A673 (cell line): ENCODE measurements at regions not wholly inside any gene's neighbourhood (a gene's known extent, or its start where the extent isn't known, plus 50 kb on each side); places are given as distances from the start of the nearest gene placed in this dataset.
"Not testable (repeated sequence)": the region's sequence is repeated elsewhere in the genome, so short reads cannot be mapped to it uniquely, and the experiment has no call there.

Experiments used
- BruUV-seq: library from RNA; stranded (reverse); fragments of 400-500 nt; replicated peaks from 2 replicates; lab custom pipeline; 2021; lab: Mats Ljungman, UMichigan
- CTCF ChIA-PET: fragments of 300-600 bp; sonication (Branson Sonifier 250); formaldehyde crosslinking; loops from one replicate; lab custom pipeline; 2022; ENCODE audit warnings: antibody characterized with exemption; lab: Charles Lee
- POLR2A ChIA-PET: fragments of 300-600 bp; sonication (Branson Sonifier 250); formaldehyde crosslinking; loops from one replicate; lab custom pipeline; 2022; ENCODE audit warnings: antibody characterized with exemption; ENCODE audit not compliant: low non-redundant PET; lab: Charles Lee
- DNase-seq: peaks from one replicate; pipeline ENCODE4 v3.0.0-alpha.2; 2015; ENCODE audit warnings: low spot score
- H3K27ac ChIP-seq: fragments of 200-600 bp; sonication (generic); 2 replicates; pipeline ENCODE4 v1.5.1; 2016; ENCODE audit warnings: mixed run types, low read depth, mild to moderate bottlenecking, mixed read lengths, antibody characterized with exemption, low read length; ENCODE audit not compliant: poor library complexity, severe bottlenecking
- H3K27me3 ChIP-seq: fragments of 200-600 bp; sonication (generic); replicated peaks from 2 replicates; pipeline ENCODE4 v1.6.1; 2017; ENCODE audit warnings: mixed run types, low read depth, mild to moderate bottlenecking, mixed read lengths, antibody characterized with exemption, low read length; ENCODE audit not compliant: insufficient read depth, poor library complexity
- H3K36me3 ChIP-seq: fragments of 200-600 bp; sonication (generic); 2 replicates; pipeline ENCODE4 v1.6.1; 2016; ENCODE audit warnings: mixed run types, mild to moderate bottlenecking, mixed read lengths, antibody characterized with exemption, low read length; ENCODE audit not compliant: insufficient read depth, poor library complexity, severe bottlenecking
- H3K4me1 ChIP-seq: fragments of 200-600 bp; sonication (generic); 2 replicates; pipeline ENCODE4 v1.6.1; 2017; ENCODE audit warnings: mixed run types, mild to moderate bottlenecking, mixed read lengths, antibody characterized with exemption, low read length; ENCODE audit not compliant: insufficient read depth, poor library complexity, severe bottlenecking
- H3K4me3 ChIP-seq: fragments of 200-600 bp; sonication (generic); 2 replicates; pipeline ENCODE4 v1.5.1; 2016; ENCODE audit warnings: low read depth, mixed run types, mild to moderate bottlenecking, mixed read lengths, low read length; ENCODE audit not compliant: poor library complexity, severe bottlenecking
- H3K9me3 ChIP-seq: fragments of 200-600 bp; sonication (generic); 2 replicates; pipeline ENCODE4 v1.6.1; 2016; ENCODE audit warnings: mixed run types, low read depth, mild to moderate bottlenecking, mixed read lengths, antibody characterized with exemption, low read length; ENCODE audit not compliant: poor library complexity, severe bottlenecking
- EZH2 ChIP-seq: fragments of 200-600 bp; sonication (generic); IDR thresholded peaks from 2 replicates; pipeline ENCODE4 v1.6.1; 2017; ENCODE audit warnings: borderline replicate concordance, low read depth, mild to moderate bottlenecking, mixed read lengths, antibody characterized with exemption, low read length; ENCODE audit not compliant: poor library complexity, severe bottlenecking
- intact Hi-C: fragments of 100-400 bp; cut with micrococcal nuclease; formaldehyde crosslinking; loops from one replicate; pipeline ENCODE4 v1.10.0; 2022; ENCODE audit not compliant: unreplicated experiment
- TF ChIP-seq, protein P1 (sequence below): fragments of 300-800, 200-600 bp; sonication (generic); conservative IDR thresholded peaks from 2 replicates; pipeline ENCODE4 v1.5.1; 2017; ENCODE audit warnings: low read depth, mild to moderate bottlenecking, antibody characterized with exemption, low read length, moderate library complexity, mixed read lengths

DNA sequence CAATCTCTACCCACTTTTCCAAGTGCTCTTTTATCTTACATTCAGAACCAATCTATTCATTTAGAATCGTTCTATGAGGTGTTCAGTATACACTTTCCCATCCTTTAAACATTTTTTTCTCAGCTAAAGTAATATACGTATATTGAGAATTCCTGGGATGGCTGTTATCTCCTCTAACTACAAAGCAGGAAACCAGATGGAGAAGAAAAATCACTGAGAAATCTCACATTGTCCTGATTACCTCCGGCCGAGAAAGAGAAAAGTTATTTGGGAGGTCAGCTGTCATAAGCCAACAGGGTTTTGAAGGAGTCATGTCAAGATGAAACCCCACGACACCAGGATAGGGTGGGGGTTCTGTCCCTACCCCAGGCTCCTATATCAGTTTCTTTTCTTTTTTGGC lies 99.2 kb upstream of the KDM7A start:
- intact Hi-C loops, result no loop called here
- ChIA-PET POLR2A (no interaction called here), CTCF (no interaction called here)
- TF ChIP-seq EZH2, result no peak
- Histone ChIP-seq H3K27me3 (no peaks in the 10 kb centered on the region), H3K9me3 (no peaks in the 10 kb centered on the region), H3K4me1 (no peaks in the 10 kb centered on the region), H3K4me3 (no peak overlapping the region), H3K36me3 (no peaks in the 10 kb centered on the region), H3K27ac (no peak overlapping the region)
- BruUV-seq, result no TSS peak
- DNase-seq, result no peak

DNA sequence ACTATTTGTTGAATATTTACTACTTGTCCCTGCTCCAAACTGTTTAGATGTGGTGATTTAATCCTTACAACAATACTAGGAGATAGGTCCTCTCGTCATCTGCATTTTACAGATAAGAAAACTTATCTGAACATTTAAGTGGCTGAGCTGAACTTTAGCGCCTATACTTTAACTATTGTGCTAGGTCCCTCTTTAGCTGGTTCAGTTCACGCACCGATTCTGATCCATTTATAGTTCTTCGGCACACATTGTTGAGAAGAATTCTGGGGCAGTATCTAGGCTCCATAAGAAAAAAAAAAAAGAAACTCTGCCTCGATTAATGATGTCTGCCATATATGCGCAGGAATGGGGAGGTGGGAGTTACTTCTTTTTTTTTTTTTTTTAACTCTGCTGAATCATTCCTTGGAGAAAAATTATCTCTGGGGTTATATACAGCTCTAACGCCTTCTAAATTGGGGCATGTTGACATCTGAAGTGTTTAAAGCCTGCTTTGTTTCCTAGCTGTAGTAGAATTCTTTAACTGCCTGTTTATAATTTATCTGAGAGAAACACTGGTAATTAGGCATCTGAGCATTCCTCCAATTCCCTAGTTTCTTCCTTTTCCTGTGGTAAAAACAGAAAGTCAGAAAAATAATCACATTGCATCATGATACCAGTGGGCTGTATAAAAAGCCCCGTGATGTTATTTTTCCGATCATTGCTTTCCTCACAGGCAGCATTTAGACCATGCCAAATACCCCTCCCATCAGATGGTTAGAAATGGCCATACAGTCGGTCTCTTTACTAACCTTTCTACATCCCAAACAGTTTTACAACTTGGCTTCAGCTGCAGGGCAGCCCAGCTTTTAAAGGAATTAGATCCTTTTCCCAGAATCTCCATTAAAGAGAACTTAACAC lies 98.5 kb upstream of the KDM7A start:
- CTCF ChIA-PET, result no interaction called here
- intact Hi-C loops, result no loop called here

DNA sequence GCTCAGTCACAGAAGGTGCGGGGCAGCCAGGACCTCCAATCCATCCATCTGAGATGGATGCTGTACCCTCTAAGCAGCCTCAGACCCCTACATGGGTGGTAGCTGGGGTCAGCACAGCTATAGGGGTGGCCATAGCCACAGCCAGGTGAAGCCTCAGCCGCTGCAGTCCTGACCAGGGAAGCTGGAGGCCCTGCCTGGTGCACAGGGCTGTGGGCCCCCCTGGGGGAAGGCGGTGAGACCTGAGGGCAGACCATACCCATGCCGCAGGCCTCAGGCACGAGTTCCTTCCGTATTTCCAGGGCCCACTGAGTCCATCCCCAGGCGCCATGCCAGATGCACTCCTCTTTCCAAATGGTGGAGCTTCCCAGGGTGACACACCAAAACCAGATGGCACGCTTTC lies 96.6 kb upstream of the KDM7A start:
- ChIA-PET POLR2A (no interaction called here), CTCF (interaction anchor here (0.6 kb wide), 1 partner anchor 194 kb away, joined by 3 read pairs; no protein-coding TSS in a partner anchor)
- Histone ChIP-seq H3K9me3 (no peaks in the 10 kb centered on the region), H3K27me3 (no peaks in the 10 kb centered on the region), H3K36me3 (no peaks in the 10 kb centered on the region), H3K27ac (no peak overlapping the region), H3K4me3 (no peak overlapping the region), H3K4me1 (no peaks in the 10 kb centered on the region)
- no peak for DNase-seq
- no TSS peak for BruUV-seq
- TF ChIP-seq, protein P1, sequence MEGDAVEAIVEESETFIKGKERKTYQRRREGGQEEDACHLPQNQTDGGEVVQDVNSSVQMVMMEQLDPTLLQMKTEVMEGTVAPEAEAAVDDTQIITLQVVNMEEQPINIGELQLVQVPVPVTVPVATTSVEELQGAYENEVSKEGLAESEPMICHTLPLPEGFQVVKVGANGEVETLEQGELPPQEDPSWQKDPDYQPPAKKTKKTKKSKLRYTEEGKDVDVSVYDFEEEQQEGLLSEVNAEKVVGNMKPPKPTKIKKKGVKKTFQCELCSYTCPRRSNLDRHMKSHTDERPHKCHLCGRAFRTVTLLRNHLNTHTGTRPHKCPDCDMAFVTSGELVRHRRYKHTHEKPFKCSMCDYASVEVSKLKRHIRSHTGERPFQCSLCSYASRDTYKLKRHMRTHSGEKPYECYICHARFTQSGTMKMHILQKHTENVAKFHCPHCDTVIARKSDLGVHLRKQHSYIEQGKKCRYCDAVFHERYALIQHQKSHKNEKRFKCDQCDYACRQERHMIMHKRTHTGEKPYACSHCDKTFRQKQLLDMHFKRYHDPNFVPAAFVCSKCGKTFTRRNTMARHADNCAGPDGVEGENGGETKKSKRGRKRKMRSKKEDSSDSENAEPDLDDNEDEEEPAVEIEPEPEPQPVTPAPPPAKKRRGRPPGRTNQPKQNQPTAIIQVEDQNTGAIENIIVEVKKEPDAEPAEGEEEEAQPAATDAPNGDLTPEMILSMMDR, result no peak
- no peak for TF ChIP-seq EZH2
- intact Hi-C loops, result no loop called here

More for the DNA sequence above, 98.5 kb upstream of the KDM7A start:
- TF ChIP-seq EZH2, result no peak
- TF ChIP-seq, protein P1, result no peak
- Histone ChIP-seq H3K36me3 (no peaks in the 10 kb centered on the region), H3K27me3 (no peaks in the 10 kb centered on the region), H3K4me3 (no peak overlapping the region), H3K9me3 (no peaks in the 10 kb centered on the region), H3K4me1 (no peaks in the 10 kb centered on the region), H3K27ac (no peak overlapping the region)
- no peak for DNase-seq
- BruUV-seq, result no TSS peak
- POLR2A ChIA-PET, result no interaction called here

DNA sequence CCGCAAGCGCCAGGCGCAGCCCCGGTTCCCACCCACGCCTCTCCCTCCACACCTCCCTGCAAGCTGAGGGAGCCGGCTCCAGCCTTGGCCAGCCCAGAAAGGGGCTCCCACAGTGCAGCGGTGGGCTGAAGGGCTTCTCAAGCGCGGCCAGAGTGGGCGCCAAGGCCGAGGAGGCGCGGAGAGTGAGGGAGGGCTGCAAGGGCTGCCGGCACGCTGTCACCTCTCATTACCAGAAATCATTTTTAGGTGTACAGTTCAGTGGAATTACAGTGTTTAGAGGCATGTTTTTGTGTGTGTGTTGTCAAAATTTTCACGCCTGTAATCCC lies 94.8 kb upstream of the KDM7A start:
- POLR2A ChIA-PET, CTCF ChIA-PET, H3K36me3 ChIP-seq, H3K9me3 ChIP-seq, H3K27ac ChIP-seq, intact Hi-C loops, H3K27me3 ChIP-seq, BruUV-seq, H3K4me1 ChIP-seq, H3K4me3 ChIP-seq, DNase-seq: not testable (repeated sequence)
